ENCODE measurements at regions not wholly inside any gene's neighbourhood (a gene's known extent, or its start where the extent isn't known, plus 50 kb on each side); places are given as distances from the start of the nearest gene placed in this dataset.

DNA sequence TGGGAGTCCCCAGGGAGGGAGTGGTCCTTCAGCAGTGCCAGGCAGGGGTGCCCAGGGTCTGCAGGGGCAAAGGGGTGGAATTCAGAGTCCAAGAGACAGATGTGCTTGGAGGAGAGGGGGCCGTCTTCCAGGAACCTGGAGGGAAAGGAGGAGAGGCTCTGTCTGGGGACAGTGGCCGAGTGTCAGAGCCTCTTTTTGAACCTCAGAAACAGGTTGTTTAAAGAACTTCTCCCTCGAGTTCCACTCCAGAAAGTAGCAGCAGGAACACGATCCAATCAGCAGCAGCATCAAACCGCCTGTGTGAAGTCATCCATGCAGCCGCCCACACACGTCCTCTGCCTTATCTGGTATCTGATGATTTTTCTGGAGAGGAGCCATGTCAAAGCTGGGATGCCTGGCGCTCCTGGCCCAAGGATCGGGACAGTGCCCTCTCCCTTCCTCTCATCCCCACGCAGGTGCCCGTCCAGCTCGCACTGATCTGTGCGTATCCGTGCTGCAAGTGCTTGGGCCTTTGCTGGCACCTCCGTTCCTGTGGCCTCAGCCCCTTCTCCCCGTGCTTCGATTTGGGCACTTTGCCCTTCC is 205.1 kb downstream of the NDUFA10 start:
- ATAC-seq (no peak), DNase-seq (ENCODE audit: extremely low read depth in 1 of 4, low spot score in 3 of 4) (peak in 2 of 4 experiments; percentile 11 to 14), FAIRE-seq (no peak)
- Histone ChIP-seq H3K9me3 (replicated peaks; ENCODE audit: control insufficient read depth, insufficient read depth, low read depth, low read length) (no peaks in the 10 kb centered on the region), H3K9ac (ENCODE audit: insufficient read depth in 1 of 2, low read depth in 2 of 2, low read length in 2 of 2) (no peak overlapping the region), H3K4me3 (no peak overlapping the region), H3K79me2 (ENCODE audit: control insufficient read depth, insufficient read depth, low read length) (no peaks in the 10 kb centered on the region), H3K27ac (ENCODE audit: extremely low read depth, low read depth, low read length) (no peak overlapping the region), H3K36me3 (ENCODE audit: control insufficient read depth, insufficient read depth, low read length) (no peaks in the 10 kb centered on the region), H3K9me1 (ENCODE audit: control insufficient read depth, insufficient read depth, low read length) (no peaks in the 10 kb centered on the region), H3K27me3 (ENCODE audit: control insufficient read depth in 2 of 2, insufficient read depth in 2 of 2, low read length in 2 of 2) (peaks cover 0 to 53% of the 10 kb centered on the region in 2 experiments; a peak in 3 of 5 replicates), H2AFZ (ENCODE audit: low read depth, low read length) (no peak overlapping the region), H3K4me1 (replicated peaks in 1 of 2; ENCODE audit: control insufficient read depth in 2 of 2, insufficient read depth in 2 of 2, low read length in 2 of 2) (no peaks in the 10 kb centered on the region; a peak in 3 of 5 replicates), H4K20me1 (replicated peaks; ENCODE audit: control insufficient read depth, insufficient read depth, low read length) (no peaks in the 10 kb centered on the region), H3K4me2 (ENCODE audit: insufficient read depth, low read length) (no peak overlapping the region)
- no TSS peak for BruUV-seq (replicated peaks)
- intact Hi-C loops (cut with micrococcal nuclease) (no loop called here), in situ Hi-C loops (cut with MboI) (no loop called here)
- WGBS (ENCODE audit: insufficient coverage, low coverage, missing lambda C conversion rate): 14% methylated on average over 10 of the region's 17 CpGs
- CTCF ChIA-PET (ENCODE audit: low intra/inter-chr PET ratio): no interaction called here
- POLR2A ChIA-PET: no interaction called here
- TF ChIP-seq HIVEP1 (CRISPR knock-in tag; IDR thresholded peaks at IDR 0.05): no peak
- no peak for TF ChIP-seq CTBP1 (IDR thresholded peaks at IDR 0.05; ENCODE audit: borderline replicate concordance)
- no peak for TF ChIP-seq SLC30A9 (CRISPR knock-in tag; IDR thresholded peaks at IDR 0.05)
- no peak for TF ChIP-seq SMARCA4 (IDR thresholded peaks at IDR 0.05)
- TF ChIP-seq EGR1 (conservative IDR thresholded peaks at IDR 0.05): peak; percentile 50
- no peak for TF ChIP-seq ZNF212 (CRISPR knock-in tag; IDR thresholded peaks at IDR 0.05)
- no peak for TF ChIP-seq ZKSCAN8 (CRISPR knock-in tag; IDR thresholded peaks at IDR 0.05)
